Breast epithelium (tissue), 3 donors: ENCODE measurements at regions not wholly inside any gene's neighbourhood (a gene's known extent, or its start where the extent isn't known, plus 50 kb on each side); places are given as distances from the start of the nearest gene placed in this dataset.

Source experiments
- POLR2A ChIP-seq: fragments of 450-650 bp; IDR thresholded peaks from one replicate; pipeline ENCODE4 v1.6.1; 2016; ENCODE audit warnings: antibody characterized with exemption, mild to moderate bottlenecking, moderate library complexity
- POLR2AphosphoS5 ChIP-seq, 3 donors: sonication (generic); formaldehyde crosslinking; IDR thresholded peaks; one replicate each; pipeline ENCODE4 v1.6.1; 2017; ENCODE audit warnings: antibody characterized with exemption in 3 of 3
- TF ChIP-seq, protein P1 (sequence below), 3 donors: fragments of 450-650 bp; IDR thresholded peaks; one replicate each; pipeline ENCODE4 v1.5.1; 2016 to 2017; ENCODE audit warnings: antibody characterized with exemption in 3 of 3, mild to moderate bottlenecking in 3 of 3, moderate library complexity in 3 of 3

GRCh38 chr12:131311764-131312163 lies 358.1 kb downstream of the ADGRD1 start:
- TF ChIP-seq POLR2A (no peak), POLR2AphosphoS5 (IDR thresholded peaks at IDR 0.05) (no peak)
- TF ChIP-seq, protein P1, sequence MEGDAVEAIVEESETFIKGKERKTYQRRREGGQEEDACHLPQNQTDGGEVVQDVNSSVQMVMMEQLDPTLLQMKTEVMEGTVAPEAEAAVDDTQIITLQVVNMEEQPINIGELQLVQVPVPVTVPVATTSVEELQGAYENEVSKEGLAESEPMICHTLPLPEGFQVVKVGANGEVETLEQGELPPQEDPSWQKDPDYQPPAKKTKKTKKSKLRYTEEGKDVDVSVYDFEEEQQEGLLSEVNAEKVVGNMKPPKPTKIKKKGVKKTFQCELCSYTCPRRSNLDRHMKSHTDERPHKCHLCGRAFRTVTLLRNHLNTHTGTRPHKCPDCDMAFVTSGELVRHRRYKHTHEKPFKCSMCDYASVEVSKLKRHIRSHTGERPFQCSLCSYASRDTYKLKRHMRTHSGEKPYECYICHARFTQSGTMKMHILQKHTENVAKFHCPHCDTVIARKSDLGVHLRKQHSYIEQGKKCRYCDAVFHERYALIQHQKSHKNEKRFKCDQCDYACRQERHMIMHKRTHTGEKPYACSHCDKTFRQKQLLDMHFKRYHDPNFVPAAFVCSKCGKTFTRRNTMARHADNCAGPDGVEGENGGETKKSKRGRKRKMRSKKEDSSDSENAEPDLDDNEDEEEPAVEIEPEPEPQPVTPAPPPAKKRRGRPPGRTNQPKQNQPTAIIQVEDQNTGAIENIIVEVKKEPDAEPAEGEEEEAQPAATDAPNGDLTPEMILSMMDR (IDR thresholded peaks at IDR 0.05), result no peak
